ENCODE measurements at regions not wholly inside any gene's neighbourhood (a gene's known extent, or its start where the extent isn't known, plus 50 kb on each side); places are given as distances from the start of the nearest gene placed in this dataset.

DNA sequence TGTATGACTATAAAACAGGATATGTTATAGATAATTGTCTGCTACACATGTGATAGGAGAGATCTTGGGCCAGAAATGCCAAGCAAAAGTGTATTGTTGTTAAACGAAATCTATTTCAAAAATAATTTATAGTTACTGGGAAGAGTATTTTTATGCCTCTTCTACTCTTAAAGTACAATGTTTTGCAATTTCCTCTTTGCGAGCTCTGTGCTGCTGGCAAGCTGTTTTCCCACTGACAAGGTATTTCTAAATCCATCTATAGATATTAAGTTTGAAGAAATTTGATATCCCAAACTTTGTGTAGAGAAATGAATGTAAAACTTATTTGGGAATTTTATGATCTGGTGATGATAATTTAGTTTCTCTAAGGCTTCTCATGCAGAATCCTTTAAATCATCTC lies 63.3 kb upstream of the PTGFR start:
- Histone ChIP-seq H3K36me3 (ENCODE audit: control insufficient read depth in 1 of 2, insufficient read depth in 2 of 2, low read length in 2 of 2) (no peaks in the 10 kb centered on the region), H3K9me2 (ENCODE audit: insufficient read depth) (no peaks in the 10 kb centered on the region), H3K27me3 (ENCODE audit: insufficient read depth, low read length) (no peaks in the 10 kb centered on the region), H3K79me2 (ENCODE audit: insufficient read depth, low read length) (no peaks in the 10 kb centered on the region), H3K4me3 (replicated peaks in 1 of 2; ENCODE audit: low read depth in 1 of 2, low read length in 2 of 2) (no peak overlapping the region), H3K9me3 (ENCODE audit: control insufficient read depth in 1 of 2, insufficient read depth in 1 of 2, low read depth in 1 of 2, low read length in 2 of 2) (no peaks in the 10 kb centered on the region), H2AFZ (ENCODE audit: low read depth, low read length, poor library complexity, severe bottlenecking) (no peak overlapping the region), H3K9ac (ENCODE audit: low read length) (no peak overlapping the region), H3K27ac (ENCODE audit: low read depth, low read length) (no peak overlapping the region), H3K4me2 (ENCODE audit: low read length) (no peak overlapping the region), H4K20me1 (ENCODE audit: insufficient read depth) (no peaks in the 10 kb centered on the region), H3K4me1 (ENCODE audit: control insufficient read depth in 1 of 2, insufficient read depth in 2 of 2, low read length in 2 of 2) (no peaks in the 10 kb centered on the region)
- ChIA-PET POLR2A (no interaction called here), RAD21 (ENCODE audit: low non-redundant PET in 1 of 2, low total read pairs in 2 of 2, uncharacterized antibody in 2 of 2, unreplicated experiment in 2 of 2) (no interaction called here), CTCF (no interaction called here)
- BruUV-seq (replicated peaks): no TSS peak
- TF ChIP-seq JUND (IDR thresholded peaks at IDR 0.05): no peak
- no peak for TF ChIP-seq EZH2phosphoT487 (IDR thresholded peaks at IDR 0.05; ENCODE audit: borderline replicate concordance)
- TF ChIP-seq SP1 (IDR thresholded peaks at IDR 0.05; ENCODE audit: low read depth): no peak
- TF ChIP-seq POLR2A (IDR thresholded peaks at IDR 0.05; ENCODE audit: borderline replicate concordance, extremely low read depth, insufficient read depth, insufficient read length): no peak
- no peak for TF ChIP-seq SRF (IDR thresholded peaks at IDR 0.05; ENCODE audit: low read depth)
- no peak for TF ChIP-seq YY1 (IDR thresholded peaks at IDR 0.05; ENCODE audit: extremely low read depth, insufficient replicate concordance, low read depth, low read length)
- TF ChIP-seq ZFX (IDR thresholded peaks at IDR 0.05): no peak
- no peak for TF ChIP-seq ZNF274 (IDR thresholded peaks at IDR 0.05; ENCODE audit: low read depth, low read length)
- TF ChIP-seq REST (IDR thresholded peaks at IDR 0.05; ENCODE audit: low read depth): no peak
- TF ChIP-seq, protein P1, sequence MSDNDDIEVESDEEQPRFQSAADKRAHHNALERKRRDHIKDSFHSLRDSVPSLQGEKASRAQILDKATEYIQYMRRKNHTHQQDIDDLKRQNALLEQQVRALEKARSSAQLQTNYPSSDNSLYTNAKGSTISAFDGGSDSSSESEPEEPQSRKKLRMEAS (IDR thresholded peaks at IDR 0.05): no peak
- TF ChIP-seq ZBTB33 (IDR thresholded peaks at IDR 0.05; ENCODE audit: extremely low read depth, insufficient replicate concordance, low read length): no peak
- no peak for TF ChIP-seq SIN3A (IDR thresholded peaks at IDR 0.05; ENCODE audit: low read depth)
- TF ChIP-seq CEBPB (IDR thresholded peaks at IDR 0.05; ENCODE audit: low read depth): no peak
- no peak for TF ChIP-seq EZH2 (IDR thresholded peaks at IDR 0.05)
- TF ChIP-seq, protein P2, sequence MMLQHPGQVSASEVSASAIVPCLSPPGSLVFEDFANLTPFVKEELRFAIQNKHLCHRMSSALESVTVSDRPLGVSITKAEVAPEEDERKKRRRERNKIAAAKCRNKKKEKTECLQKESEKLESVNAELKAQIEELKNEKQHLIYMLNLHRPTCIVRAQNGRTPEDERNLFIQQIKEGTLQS (IDR thresholded peaks at IDR 0.05): no peak
- TF ChIP-seq, protein P3, sequence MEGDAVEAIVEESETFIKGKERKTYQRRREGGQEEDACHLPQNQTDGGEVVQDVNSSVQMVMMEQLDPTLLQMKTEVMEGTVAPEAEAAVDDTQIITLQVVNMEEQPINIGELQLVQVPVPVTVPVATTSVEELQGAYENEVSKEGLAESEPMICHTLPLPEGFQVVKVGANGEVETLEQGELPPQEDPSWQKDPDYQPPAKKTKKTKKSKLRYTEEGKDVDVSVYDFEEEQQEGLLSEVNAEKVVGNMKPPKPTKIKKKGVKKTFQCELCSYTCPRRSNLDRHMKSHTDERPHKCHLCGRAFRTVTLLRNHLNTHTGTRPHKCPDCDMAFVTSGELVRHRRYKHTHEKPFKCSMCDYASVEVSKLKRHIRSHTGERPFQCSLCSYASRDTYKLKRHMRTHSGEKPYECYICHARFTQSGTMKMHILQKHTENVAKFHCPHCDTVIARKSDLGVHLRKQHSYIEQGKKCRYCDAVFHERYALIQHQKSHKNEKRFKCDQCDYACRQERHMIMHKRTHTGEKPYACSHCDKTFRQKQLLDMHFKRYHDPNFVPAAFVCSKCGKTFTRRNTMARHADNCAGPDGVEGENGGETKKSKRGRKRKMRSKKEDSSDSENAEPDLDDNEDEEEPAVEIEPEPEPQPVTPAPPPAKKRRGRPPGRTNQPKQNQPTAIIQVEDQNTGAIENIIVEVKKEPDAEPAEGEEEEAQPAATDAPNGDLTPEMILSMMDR (IDR thresholded peaks at IDR 0.05 in 2 of 3, conservative IDR thresholded peaks at IDR 0.05 in 1 of 3; ENCODE audit: borderline replicate concordance in 1 of 3, insufficient read depth in 1 of 3, low read depth in 2 of 3, low read length in 2 of 3): no peak
- no peak for TF ChIP-seq FOSL1 (IDR thresholded peaks at IDR 0.05; ENCODE audit: low read depth)
- TF ChIP-seq TCF7L2 (IDR thresholded peaks at IDR 0.05; ENCODE audit: borderline replicate concordance, extremely low read depth, insufficient read depth, insufficient read length): no peak
- ATAC-seq: no peak
- intact Hi-C loops (cut with micrococcal nuclease): no loop called here
- no peak for DNase-seq (ENCODE audit: low read depth, low spot score)

Measured in HCT116 (cell line).